RWPE2 (cell line): ENCODE measurements at regions not wholly inside any gene's neighbourhood (a gene's known extent, or its start where the extent isn't known, plus 50 kb on each side); places are given as distances from the start of the nearest gene placed in this dataset.
"Not testable (repeated sequence)": the region's sequence is repeated elsewhere in the genome, so short reads cannot be mapped to it uniquely, and the experiment has no call there.

ENCODE experiments used
- ATAC-seq: fragments of 200-7000 bp; cut with Tn5 transposase; 3 replicates; pipeline ENCODE4 v1.9.1; 2021; ENCODE audit warnings: low read depth
- DNase-seq: peaks from one replicate; pipeline ENCODE4 v3.0.0-alpha.2; 2020; ENCODE audit warnings: low spot score
- H3K27ac ChIP-seq: fragments of 450-650 bp; 2 replicates; pipeline ENCODE4 v1.5.1; 2017; ENCODE audit warnings: mild to moderate bottlenecking; ENCODE audit not compliant: poor library complexity, severe bottlenecking
- H3K27me3 ChIP-seq: fragments of 250-450 bp; sonication (Bioruptor Pico); 2 replicates; pipeline ENCODE4 v1.5.1; 2021; ENCODE audit warnings: mild to moderate bottlenecking, moderate library complexity; ENCODE audit not compliant: insufficient read depth, poor library complexity, severe bottlenecking
- H3K36me3 ChIP-seq: fragments of 250-450 bp; sonication (Bioruptor Pico); 2 replicates; pipeline ENCODE4 v1.5.1; 2020; ENCODE audit warnings: low read depth, mild to moderate bottlenecking, moderate library complexity
- H3K4me1 ChIP-seq: fragments of 250-450 bp; sonication (Bioruptor Pico); 2 replicates; pipeline ENCODE4 v1.5.1; 2021; ENCODE audit warnings: mild to moderate bottlenecking, moderate library complexity; ENCODE audit not compliant: insufficient read depth, poor library complexity, severe bottlenecking
- H3K4me3 ChIP-seq: fragments of 250-450 bp; sonication (Bioruptor Pico); 2 replicates; pipeline ENCODE4 v1.5.1; 2021; ENCODE audit warnings: mild to moderate bottlenecking, moderate library complexity; ENCODE audit not compliant: severe bottlenecking
- H3K9me3 ChIP-seq: fragments of 250-450 bp; sonication (Bioruptor Pico); 2 replicates; pipeline ENCODE4 v1.5.1; 2021; ENCODE audit warnings: mild to moderate bottlenecking, moderate library complexity; ENCODE audit not compliant: severe bottlenecking
- TF ChIP-seq, protein P1 (sequence below): fragments of 450-650 bp; IDR thresholded peaks from one replicate; pipeline ENCODE4 v1.5.1; 2017; ENCODE audit warnings: mild to moderate bottlenecking, moderate library complexity; ENCODE audit not compliant: poor library complexity, severe bottlenecking

DNA sequence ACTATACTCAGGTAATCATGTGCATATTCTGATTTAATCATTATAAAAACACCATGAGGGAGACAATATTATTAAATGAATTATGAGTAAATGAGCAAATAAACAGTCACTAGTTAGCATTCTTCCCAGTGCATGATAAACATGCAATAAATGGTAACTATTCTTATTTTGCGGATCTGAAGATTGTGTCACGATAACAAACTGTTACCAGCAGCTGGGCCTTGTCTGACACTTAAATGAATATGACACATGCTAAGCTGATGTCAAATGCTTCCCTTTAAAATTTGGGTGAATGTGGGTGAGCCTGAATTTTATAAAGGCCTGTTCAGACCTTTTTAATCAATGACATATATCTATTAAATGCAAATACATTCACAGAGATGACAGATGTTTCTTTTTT, 68.2 kb upstream of the KIT start:
- peaks cover 40% of the 10 kb centered on the region for H3K4me1 ChIP-seq
- DNase-seq: no peak
- TF ChIP-seq, protein P1, sequence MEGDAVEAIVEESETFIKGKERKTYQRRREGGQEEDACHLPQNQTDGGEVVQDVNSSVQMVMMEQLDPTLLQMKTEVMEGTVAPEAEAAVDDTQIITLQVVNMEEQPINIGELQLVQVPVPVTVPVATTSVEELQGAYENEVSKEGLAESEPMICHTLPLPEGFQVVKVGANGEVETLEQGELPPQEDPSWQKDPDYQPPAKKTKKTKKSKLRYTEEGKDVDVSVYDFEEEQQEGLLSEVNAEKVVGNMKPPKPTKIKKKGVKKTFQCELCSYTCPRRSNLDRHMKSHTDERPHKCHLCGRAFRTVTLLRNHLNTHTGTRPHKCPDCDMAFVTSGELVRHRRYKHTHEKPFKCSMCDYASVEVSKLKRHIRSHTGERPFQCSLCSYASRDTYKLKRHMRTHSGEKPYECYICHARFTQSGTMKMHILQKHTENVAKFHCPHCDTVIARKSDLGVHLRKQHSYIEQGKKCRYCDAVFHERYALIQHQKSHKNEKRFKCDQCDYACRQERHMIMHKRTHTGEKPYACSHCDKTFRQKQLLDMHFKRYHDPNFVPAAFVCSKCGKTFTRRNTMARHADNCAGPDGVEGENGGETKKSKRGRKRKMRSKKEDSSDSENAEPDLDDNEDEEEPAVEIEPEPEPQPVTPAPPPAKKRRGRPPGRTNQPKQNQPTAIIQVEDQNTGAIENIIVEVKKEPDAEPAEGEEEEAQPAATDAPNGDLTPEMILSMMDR: no peak
- H3K27ac ChIP-seq: peak overlapping the region; percentile 66
- H3K9me3 ChIP-seq: no peaks in the 10 kb centered on the region
- H3K36me3 ChIP-seq: no peaks in the 10 kb centered on the region
- no peaks in the 10 kb centered on the region for H3K27me3 ChIP-seq
- ATAC-seq: no peak
- no peak overlapping the region for H3K4me3 ChIP-seq

DNA sequence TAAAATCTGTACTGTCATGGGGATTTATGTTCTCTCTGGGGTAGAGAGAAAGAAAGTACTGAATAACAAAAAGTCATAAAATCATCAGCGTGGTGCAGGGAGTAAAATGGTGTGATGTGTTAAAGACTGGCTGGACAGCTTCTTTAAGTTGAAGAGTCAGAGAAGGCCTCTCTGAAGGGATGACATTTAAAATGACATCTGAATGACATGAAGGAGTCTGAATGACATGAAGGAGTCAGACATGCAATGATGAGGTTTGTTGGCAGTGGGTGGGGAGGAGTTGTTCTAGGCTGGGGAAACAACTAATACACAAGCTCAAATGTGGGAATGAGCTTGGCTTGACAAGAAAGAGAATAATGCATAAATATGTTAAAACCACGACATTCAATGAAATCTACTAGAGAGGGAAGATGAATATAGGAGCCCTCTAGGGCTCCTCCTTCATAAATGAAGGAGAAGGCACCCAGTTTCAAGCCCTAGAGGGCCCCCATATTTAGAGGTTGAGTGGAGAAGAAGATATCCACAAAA, 63.9 kb upstream of the KIT start:
- Histone ChIP-seq H3K9me3 (no peaks in the 10 kb centered on the region), H3K36me3 (no peaks in the 10 kb centered on the region), H3K27me3 (no peaks in the 10 kb centered on the region), H3K4me3 (no peak overlapping the region), H3K27ac (no peak overlapping the region), H3K4me1 (peaks cover 15% of the 10 kb centered on the region)
- no peak for ATAC-seq
- DNase-seq: no peak
- TF ChIP-seq, protein P1: no peak

DNA sequence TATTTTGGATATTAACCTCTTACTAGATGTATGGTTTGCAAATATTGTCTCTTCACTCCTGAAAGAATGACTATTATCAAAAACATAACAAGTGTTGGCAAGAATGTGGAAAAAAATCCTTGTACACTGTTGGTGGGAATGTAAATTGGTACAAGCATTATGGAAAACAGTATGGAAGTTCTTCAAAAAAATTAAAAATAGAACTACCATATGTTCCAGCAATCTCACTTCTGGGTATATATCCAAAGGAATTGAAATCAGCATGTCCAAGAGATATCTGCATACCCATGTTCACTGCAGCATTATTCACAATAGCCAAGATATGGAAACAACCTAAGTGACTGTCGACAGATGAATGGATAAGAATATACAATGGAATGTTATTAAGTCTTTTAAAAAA, 61.6 kb upstream of the KIT start:
- no peaks in the 10 kb centered on the region for H3K27me3 ChIP-seq
- H3K27ac ChIP-seq: no peak overlapping the region
- H3K36me3 ChIP-seq: no peaks in the 10 kb centered on the region
- H3K4me1 ChIP-seq: no peaks in the 10 kb centered on the region
- TF ChIP-seq, protein P1: no peak
- H3K4me3 ChIP-seq: no peak overlapping the region
- ATAC-seq (no peak), DNase-seq (no peak)
- H3K9me3 ChIP-seq: no peaks in the 10 kb centered on the region

DNA sequence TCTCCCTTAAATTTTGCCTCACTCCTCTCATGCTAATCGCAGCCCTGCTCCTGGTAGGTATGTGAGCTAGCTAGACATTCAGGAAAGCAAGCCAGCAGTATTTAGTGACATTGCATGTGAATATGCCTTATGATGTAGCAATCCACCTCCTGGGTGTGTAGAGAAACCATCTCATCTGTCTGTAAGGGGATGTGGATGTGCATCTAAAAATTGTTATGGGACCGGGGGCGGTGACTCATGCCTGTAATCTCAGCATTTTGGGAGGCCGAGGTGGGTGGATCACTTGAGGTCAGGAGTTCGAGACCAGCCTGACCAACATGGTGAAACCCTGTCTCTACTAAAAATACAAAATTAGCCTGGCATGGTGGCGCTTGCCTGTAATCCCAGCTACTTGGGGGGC, 60.1 kb upstream of the KIT start:
- H3K4me3 ChIP-seq, H3K4me1 ChIP-seq, DNase-seq, H3K36me3 ChIP-seq, H3K9me3 ChIP-seq, H3K27me3 ChIP-seq, H3K27ac ChIP-seq, ATAC-seq: not testable (repeated sequence)

DNA sequence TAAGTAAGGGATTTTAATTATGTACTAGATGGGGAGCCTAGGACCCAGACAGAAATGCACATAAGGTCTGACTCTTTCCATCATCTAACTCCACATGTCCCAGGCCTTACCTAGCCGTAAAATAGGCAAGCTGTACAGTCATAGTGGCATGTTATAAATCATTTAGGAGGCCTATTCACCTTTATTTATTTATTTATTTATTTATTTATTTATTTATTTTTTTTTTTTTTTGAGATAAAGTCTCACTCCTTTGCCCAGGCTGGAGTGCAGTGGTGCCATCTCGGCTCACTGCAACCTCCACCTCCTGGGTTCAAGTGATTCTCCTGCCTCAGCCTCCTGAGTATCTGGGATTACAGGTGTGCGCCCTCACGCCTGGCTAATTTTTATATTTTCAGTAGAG, 55.6 kb upstream of the KIT start:
- H3K9me3 ChIP-seq, ATAC-seq, H3K4me3 ChIP-seq, H3K4me1 ChIP-seq, H3K36me3 ChIP-seq, H3K27me3 ChIP-seq, H3K27ac ChIP-seq, DNase-seq: not testable (repeated sequence)

DNA sequence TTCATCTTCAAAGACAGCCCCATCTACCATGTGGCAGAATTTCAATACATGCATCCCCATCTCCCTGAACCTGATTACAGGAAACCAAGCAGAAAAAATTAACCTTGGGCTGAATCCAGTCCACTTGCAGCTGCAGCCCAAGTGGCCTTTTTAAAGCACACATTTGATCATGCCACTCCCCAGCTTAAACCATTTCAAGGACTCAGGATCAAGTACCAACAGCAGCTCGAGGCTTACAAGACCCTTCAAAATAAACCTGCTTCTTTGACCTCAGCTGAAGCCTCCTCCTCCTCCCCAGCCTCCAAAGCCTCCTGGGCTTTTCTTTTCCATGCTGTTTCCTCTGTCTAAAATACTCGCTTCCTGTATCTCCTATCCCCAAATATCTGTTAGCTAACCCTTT, 50.7 kb upstream of the KIT start:
- no peaks in the 10 kb centered on the region for H3K27me3 ChIP-seq
- no peak overlapping the region for H3K4me3 ChIP-seq

More for the DNA sequence above, 50.7 kb upstream of the KIT start:
- H3K9me3 ChIP-seq: no peaks in the 10 kb centered on the region
- no peaks in the 10 kb centered on the region for H3K36me3 ChIP-seq
- ATAC-seq: no peak
- H3K4me1 ChIP-seq: no peaks in the 10 kb centered on the region
- no peak overlapping the region for H3K27ac ChIP-seq
- TF ChIP-seq, protein P1: no peak
- no peak for DNase-seq
